ENCODE measurements at regions not wholly inside any gene's neighbourhood (a gene's known extent, or its start where the extent isn't known, plus 50 kb on each side); places are given as distances from the start of the nearest gene placed in this dataset.
"Not testable (repeated sequence)": the region's sequence is repeated elsewhere in the genome, so short reads cannot be mapped to it uniquely, and the experiment has no call there.

- DNase-seq (ENCODE audit: low read depth, low spot score) = no peak
- no peak overlapping the region for H3K4me3 ChIP-seq (ENCODE audit: low read depth, low read length)
- in situ Hi-C loops (cut with HindIII; ENCODE audit: low sequenced_read_pairs) = no loop called here
- no peak for TF ChIP-seq CTCF (IDR thresholded peaks at IDR 0.05; ENCODE audit: low read depth, low read length)
These were observed 157.8 kb upstream of the PKP2 start for GRCh38 chr12:33054371-33054770.

- TF ChIP-seq CTCF (IDR thresholded peaks at IDR 0.05; ENCODE audit: low read depth, low read length) = no peak
- in situ Hi-C loops (cut with HindIII; ENCODE audit: low sequenced_read_pairs) = no loop called here
These were observed 155.8 kb upstream of the PKP2 start for GRCh38 chr12:33052141-33053051.

GRCh38 chr12:33047666-33048065, 151.1 kb upstream of the PKP2 start:
- no peak for DNase-seq (ENCODE audit: low read depth, low spot score)
- no peak for TF ChIP-seq CTCF (IDR thresholded peaks at IDR 0.05; ENCODE audit: low read depth, low read length)
- in situ Hi-C loops (cut with HindIII; ENCODE audit: low sequenced_read_pairs) = no loop called here
- H3K4me3 ChIP-seq (ENCODE audit: low read depth, low read length) = no peak overlapping the region

More at GRCh38 chr12:33052141-33053051, 155.8 kb upstream of the PKP2 start:
- DNase-seq (ENCODE audit: low read depth, low spot score) = no peak
- no peak overlapping the region for H3K4me3 ChIP-seq (ENCODE audit: low read depth, low read length)

- no peak for TF ChIP-seq CTCF (IDR thresholded peaks at IDR 0.05; ENCODE audit: low read depth, low read length)
- in situ Hi-C loops (cut with HindIII; ENCODE audit: low sequenced_read_pairs) = no loop called here
- H3K4me3 ChIP-seq (ENCODE audit: low read depth, low read length) = no peak overlapping the region
- DNase-seq (ENCODE audit: low read depth, low spot score) = no peak
These were observed 147.9 kb upstream of the PKP2 start for GRCh38 chr12:33044447-33044846.

GRCh38 chr12:33041562-33041961, 145.0 kb upstream of the PKP2 start:
- no peak for DNase-seq (ENCODE audit: low read depth, low spot score)
- no peak overlapping the region for H3K4me3 ChIP-seq (ENCODE audit: low read depth, low read length)
- no peak for TF ChIP-seq CTCF (IDR thresholded peaks at IDR 0.05; ENCODE audit: low read depth, low read length)
- in situ Hi-C loops (cut with HindIII; ENCODE audit: low sequenced_read_pairs) = no loop called here

- DNase-seq (ENCODE audit: low read depth, low spot score); H3K4me3 ChIP-seq (ENCODE audit: low read depth, low read length); in situ Hi-C loops (cut with HindIII; ENCODE audit: low sequenced_read_pairs): not testable (repeated sequence)
These were observed 137.4 kb upstream of the PKP2 start for GRCh38 chr12:33033999-33034398.

- no peak for DNase-seq (ENCODE audit: low read depth, low spot score)
- in situ Hi-C loops (cut with HindIII; ENCODE audit: low sequenced_read_pairs) = no loop called here
- no peak for TF ChIP-seq CTCF (IDR thresholded peaks at IDR 0.05; ENCODE audit: low read depth, low read length)
- no peak overlapping the region for H3K4me3 ChIP-seq (ENCODE audit: low read depth, low read length)
These were observed 130.2 kb upstream of the PKP2 start for GRCh38 chr12:33026791-33027190.

GRCh38 chr12:33022724-33023123, 126.1 kb upstream of the PKP2 start:
- in situ Hi-C loops (cut with HindIII; ENCODE audit: low sequenced_read_pairs); DNase-seq (ENCODE audit: low read depth, low spot score); H3K4me3 ChIP-seq (ENCODE audit: low read depth, low read length): not testable (repeated sequence)

GRCh38 chr12:33017029-33017428, 120.5 kb upstream of the PKP2 start:
- in situ Hi-C loops (cut with HindIII; ENCODE audit: low sequenced_read_pairs); H3K4me3 ChIP-seq (ENCODE audit: low read depth, low read length); DNase-seq (ENCODE audit: low read depth, low spot score): not testable (repeated sequence)
